ENCODE measurements at regions not wholly inside any gene's neighbourhood (a gene's known extent, or its start where the extent isn't known, plus 50 kb on each side); places are given as distances from the start of the nearest gene placed in this dataset.

DNA sequence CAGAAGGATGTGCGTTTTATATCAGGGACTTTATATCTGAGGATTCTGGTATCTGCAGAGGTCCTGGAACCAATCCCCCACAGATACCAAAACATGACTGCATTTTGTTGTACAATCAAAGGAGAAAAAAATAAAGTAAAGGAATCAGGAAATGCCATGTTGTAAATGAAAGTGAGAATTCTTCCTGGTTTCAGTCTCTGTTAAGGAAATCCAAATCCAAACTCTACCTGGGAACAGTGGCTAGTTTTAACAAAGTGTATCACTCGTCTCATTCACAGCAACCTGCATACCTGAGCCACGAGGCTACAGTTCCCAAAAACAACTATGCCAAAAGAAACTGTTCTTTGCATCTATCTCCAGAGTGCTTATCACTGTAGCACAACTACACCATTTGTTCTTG, 77.3 kb upstream of the ATF3 start:
- no peaks in the 10 kb centered on the region for H3K27me3 ChIP-seq (ENCODE audit: control insufficient read depth, insufficient read depth, low read length)
- no peaks in the 10 kb centered on the region for H3K4me1 ChIP-seq (ENCODE audit: control insufficient read depth, insufficient read depth, low read length)
- no peak overlapping the region for H3K9ac ChIP-seq (ENCODE audit: low read length)
- no peak overlapping the region for H3K27ac ChIP-seq (ENCODE audit: low read depth, low read length)
- no peak overlapping the region for H3K4me3 ChIP-seq (ENCODE audit: low read length)
- no peaks in the 10 kb centered on the region for H3K36me3 ChIP-seq (ENCODE audit: control insufficient read depth, insufficient read depth, low read length)

DNA sequence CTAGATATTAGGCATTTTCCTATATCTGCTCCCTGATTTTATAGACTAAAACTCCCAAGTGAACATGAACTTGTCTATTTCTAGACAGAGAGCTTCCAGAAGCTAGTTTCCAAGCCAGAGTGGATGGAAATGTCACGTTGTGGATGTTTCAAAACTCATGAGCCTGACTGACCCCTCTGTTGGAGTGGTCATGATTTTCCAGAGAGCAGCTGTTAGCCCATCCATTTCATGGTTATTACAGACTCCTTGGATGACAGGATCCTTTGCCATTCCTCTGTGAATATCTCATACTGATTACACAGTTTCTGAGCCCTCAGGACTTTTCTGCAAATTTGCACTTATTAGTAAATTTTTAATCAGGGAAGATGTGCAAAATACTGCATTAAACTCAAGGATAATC, 76.8 kb upstream of the ATF3 start:
- Histone ChIP-seq H3K4me3 (ENCODE audit: low read length) (no peak overlapping the region), H3K4me1 (ENCODE audit: control insufficient read depth, insufficient read depth, low read length) (no peaks in the 10 kb centered on the region), H3K27me3 (ENCODE audit: control insufficient read depth, insufficient read depth, low read length) (no peaks in the 10 kb centered on the region), H3K36me3 (ENCODE audit: control insufficient read depth, insufficient read depth, low read length) (no peaks in the 10 kb centered on the region), H3K9ac (ENCODE audit: low read length) (no peak overlapping the region), H3K27ac (ENCODE audit: low read depth, low read length) (no peak overlapping the region)

DNA sequence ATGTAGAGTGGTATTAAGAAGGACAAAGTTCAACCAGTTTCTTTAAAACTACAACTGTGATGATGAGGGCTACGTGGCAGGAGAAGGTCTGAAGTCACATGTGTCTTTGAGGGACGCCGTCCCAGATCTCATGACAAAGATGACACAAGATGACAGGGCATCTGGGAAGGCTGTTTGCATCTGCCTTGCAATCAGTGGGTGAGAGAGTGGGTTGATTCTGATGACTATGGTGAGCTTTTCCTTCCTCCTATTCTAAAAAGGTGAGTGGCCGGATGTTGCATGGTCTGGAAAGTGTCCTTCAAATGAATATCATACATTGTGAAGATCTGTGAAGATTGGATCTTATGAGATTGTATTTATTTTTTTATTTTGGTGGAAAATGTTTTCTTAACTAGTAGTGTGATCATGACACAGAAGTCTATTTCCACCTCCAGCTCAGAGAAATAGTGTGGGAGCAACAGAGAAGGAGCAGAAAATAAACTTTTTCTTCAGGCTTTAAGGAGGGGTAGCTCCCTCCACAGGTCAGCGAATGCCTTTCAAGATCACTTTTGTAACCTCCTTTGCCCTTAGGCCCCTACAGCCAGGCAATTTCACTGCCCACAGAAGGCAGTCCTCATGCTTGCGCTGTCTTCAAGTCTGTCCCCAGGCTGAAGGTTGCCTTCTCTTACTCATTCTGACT, 76.0 kb upstream of the ATF3 start:
- H3K27me3 ChIP-seq (ENCODE audit: control insufficient read depth, insufficient read depth, low read length): no peaks in the 10 kb centered on the region
- no peak overlapping the region for H3K4me3 ChIP-seq (ENCODE audit: low read length)
- H3K27ac ChIP-seq (ENCODE audit: low read depth, low read length): no peak overlapping the region
- no peak overlapping the region for H3K9ac ChIP-seq (ENCODE audit: low read length)
- no peaks in the 10 kb centered on the region for H3K36me3 ChIP-seq (ENCODE audit: control insufficient read depth, insufficient read depth, low read length)
- H3K4me1 ChIP-seq (ENCODE audit: control insufficient read depth, insufficient read depth, low read length): no peaks in the 10 kb centered on the region

DNA sequence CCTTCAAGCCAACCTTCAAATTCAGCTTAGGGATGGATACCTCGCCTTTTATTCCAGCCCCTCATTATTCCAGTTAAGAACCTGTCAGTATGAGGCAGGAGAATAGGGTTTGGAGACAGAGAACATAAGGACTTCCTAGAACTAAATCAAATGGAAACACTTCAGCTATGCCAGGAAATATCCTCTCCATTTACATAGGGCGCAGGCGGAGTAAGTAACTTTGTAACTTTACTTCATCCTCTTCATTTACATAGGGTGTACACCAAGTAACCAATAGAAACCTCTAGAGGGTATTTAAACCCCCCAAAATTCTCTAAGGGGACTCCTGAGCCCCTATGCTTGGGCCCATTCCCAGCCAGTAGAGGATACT, 75.4 kb upstream of the ATF3 start:
- Histone ChIP-seq H3K9ac (ENCODE audit: low read length) (no peak overlapping the region), H3K27ac (ENCODE audit: low read depth, low read length) (no peak overlapping the region), H3K27me3 (ENCODE audit: control insufficient read depth, insufficient read depth, low read length) (no peaks in the 10 kb centered on the region), H3K36me3 (ENCODE audit: control insufficient read depth, insufficient read depth, low read length) (no peaks in the 10 kb centered on the region), H3K4me3 (ENCODE audit: low read length) (no peak overlapping the region), H3K4me1 (ENCODE audit: control insufficient read depth, insufficient read depth, low read length) (no peaks in the 10 kb centered on the region)

DNA sequence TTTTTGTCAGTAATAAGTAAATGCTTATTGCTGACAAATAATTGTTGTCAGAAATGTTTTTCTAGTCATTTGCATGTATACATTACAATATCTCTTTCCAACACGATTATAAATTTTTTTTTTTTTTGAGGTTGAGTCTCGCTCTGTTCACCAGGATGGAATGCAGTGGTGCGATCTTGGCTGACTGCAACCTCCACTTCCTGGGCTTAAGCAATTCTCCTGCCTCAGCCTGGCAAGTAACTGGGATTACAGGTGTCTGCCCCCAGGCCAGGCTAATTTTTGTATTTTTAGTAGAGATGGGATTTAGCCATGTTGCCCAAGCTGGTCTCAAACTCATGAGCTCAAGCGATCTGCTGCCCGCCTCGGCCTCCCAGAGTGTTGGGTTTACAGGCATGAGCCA, 72.0 kb upstream of the ATF3 start:
- H3K9ac ChIP-seq (ENCODE audit: low read length): no peak overlapping the region
- H3K4me3 ChIP-seq (ENCODE audit: low read length): no peak overlapping the region
- H3K27me3 ChIP-seq (ENCODE audit: control insufficient read depth, insufficient read depth, low read length): no peaks in the 10 kb centered on the region
- no peaks in the 10 kb centered on the region for H3K36me3 ChIP-seq (ENCODE audit: control insufficient read depth, insufficient read depth, low read length)
- no peak overlapping the region for H3K27ac ChIP-seq (ENCODE audit: low read depth, low read length)
- no peaks in the 10 kb centered on the region for H3K4me1 ChIP-seq (ENCODE audit: control insufficient read depth, insufficient read depth, low read length)

DNA sequence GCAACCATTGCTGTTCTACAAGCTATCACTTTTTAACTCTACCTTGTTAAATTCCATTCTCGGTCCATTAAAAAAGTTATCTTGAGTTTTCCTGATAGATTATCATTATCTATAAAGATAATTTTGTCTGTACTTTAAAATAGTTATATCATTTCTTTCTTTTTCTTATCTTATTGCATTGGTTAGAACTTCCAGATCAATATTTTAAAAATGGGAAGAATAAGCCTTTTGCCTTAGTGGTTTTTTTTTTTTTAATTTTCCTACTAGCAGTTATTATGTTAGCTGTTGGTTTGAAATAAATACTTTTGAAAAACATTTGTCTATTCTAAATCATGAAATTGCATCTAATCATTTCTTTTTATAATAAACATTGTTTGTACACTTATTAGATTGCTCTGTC, 71.0 kb upstream of the ATF3 start:
- Histone ChIP-seq H3K27ac (ENCODE audit: low read depth, low read length) (no peak overlapping the region), H3K36me3 (ENCODE audit: control insufficient read depth, insufficient read depth, low read length) (no peaks in the 10 kb centered on the region), H3K4me1 (ENCODE audit: control insufficient read depth, insufficient read depth, low read length) (no peaks in the 10 kb centered on the region), H3K27me3 (ENCODE audit: control insufficient read depth, insufficient read depth, low read length) (no peaks in the 10 kb centered on the region), H3K9ac (ENCODE audit: low read length) (no peak overlapping the region), H3K4me3 (ENCODE audit: low read length) (no peak overlapping the region)

DNA sequence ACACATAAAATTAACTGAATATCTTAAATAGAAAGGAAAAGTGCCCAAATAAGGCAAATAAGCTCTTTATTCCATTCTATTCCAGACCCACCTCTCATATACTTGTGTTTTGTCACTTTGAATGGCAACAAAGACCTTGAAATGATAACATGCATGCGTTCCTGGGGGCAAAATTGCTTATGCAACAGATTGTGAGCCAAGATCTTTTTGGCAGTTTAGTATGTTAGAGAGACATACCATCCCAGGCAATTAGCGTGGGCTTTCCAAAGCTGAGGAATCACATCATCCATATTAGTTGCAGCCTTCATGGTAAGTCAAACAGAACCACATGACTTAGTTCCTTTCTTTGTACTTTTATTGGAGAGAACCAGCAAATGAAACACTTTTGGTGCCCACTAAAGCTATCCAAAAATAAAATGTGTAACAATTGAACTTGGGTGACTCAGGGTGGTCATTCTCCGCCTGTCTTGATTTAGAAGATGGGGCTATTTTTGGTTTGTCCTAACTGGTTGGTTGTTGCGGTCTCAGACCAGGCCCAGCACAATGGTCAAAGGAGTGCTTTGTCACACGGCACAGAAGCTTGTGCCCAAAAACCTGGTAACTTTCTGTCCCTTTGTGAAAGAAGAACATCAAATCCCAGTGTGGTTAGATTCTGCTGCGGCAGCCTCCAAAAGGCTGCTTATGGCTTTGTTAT, 68.7 kb upstream of the ATF3 start:
- H3K27ac ChIP-seq (ENCODE audit: low read depth, low read length): no peak overlapping the region
- H3K9ac ChIP-seq (ENCODE audit: low read length): no peak overlapping the region
- H3K27me3 ChIP-seq (ENCODE audit: control insufficient read depth, insufficient read depth, low read length): no peaks in the 10 kb centered on the region
- no peak overlapping the region for H3K4me3 ChIP-seq (ENCODE audit: low read length)
- no peaks in the 10 kb centered on the region for H3K36me3 ChIP-seq (ENCODE audit: control insufficient read depth, insufficient read depth, low read length)
- H3K4me1 ChIP-seq (ENCODE audit: control insufficient read depth, insufficient read depth, low read length): no peaks in the 10 kb centered on the region

DNA sequence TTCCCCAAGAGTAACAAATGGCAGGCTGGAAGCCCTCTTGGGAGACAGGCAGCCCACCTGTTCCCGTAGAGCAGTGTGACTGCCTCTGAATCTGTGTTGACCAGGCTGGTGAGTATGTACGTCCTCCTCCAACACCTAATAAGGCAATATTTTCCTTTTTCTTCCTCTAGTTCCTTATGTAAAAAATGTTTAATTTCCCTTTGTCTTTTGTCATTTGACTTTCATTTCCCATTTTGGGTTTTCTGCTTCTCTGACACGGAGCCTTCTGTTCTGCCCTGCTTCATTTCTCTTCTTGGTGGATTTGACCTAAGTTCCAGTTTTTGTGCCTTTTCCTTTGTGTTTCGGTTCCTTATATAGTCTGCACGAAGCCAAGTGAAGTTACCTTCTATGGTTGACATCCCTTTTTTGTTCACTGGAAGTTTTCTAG, 65.8 kb upstream of the ATF3 start:
- peaks cover 2% of the 10 kb centered on the region for H3K4me1 ChIP-seq (ENCODE audit: control insufficient read depth, insufficient read depth, low read length)
- no peaks in the 10 kb centered on the region for H3K36me3 ChIP-seq (ENCODE audit: control insufficient read depth, insufficient read depth, low read length)
- no peak overlapping the region for H3K4me3 ChIP-seq (ENCODE audit: low read length)
- no peaks in the 10 kb centered on the region for H3K27me3 ChIP-seq (ENCODE audit: control insufficient read depth, insufficient read depth, low read length)
- H3K27ac ChIP-seq (ENCODE audit: low read depth, low read length): no peak overlapping the region
- H3K9ac ChIP-seq (ENCODE audit: low read length): no peak overlapping the region

DNA sequence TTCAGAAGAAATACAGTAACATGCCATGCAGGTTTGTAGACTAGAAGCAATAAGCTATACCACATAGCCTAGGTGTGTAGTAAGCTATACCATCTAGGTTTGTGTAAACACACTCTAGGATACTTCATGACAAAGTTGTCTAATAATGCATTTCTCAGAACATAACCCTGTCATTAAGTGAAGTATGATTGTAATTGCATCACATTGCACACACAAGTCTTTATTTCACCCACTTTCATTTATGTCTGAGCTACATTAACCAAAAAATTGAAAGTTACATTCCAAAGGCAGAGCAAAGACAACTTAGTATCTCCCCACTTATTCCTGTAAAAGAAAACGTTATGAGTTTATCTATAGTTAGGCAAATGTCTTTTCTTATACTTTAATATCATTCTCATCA, 64.5 kb upstream of the ATF3 start:
- Histone ChIP-seq H3K27me3 (ENCODE audit: control insufficient read depth, insufficient read depth, low read length) (no peaks in the 10 kb centered on the region), H3K36me3 (ENCODE audit: control insufficient read depth, insufficient read depth, low read length) (no peaks in the 10 kb centered on the region), H3K4me3 (ENCODE audit: low read length) (no peak overlapping the region), H3K27ac (ENCODE audit: low read depth, low read length) (no peak overlapping the region), H3K9ac (ENCODE audit: low read length) (no peak overlapping the region), H3K4me1 (ENCODE audit: control insufficient read depth, insufficient read depth, low read length) (peaks cover 2% of the 10 kb centered on the region)

DNA sequence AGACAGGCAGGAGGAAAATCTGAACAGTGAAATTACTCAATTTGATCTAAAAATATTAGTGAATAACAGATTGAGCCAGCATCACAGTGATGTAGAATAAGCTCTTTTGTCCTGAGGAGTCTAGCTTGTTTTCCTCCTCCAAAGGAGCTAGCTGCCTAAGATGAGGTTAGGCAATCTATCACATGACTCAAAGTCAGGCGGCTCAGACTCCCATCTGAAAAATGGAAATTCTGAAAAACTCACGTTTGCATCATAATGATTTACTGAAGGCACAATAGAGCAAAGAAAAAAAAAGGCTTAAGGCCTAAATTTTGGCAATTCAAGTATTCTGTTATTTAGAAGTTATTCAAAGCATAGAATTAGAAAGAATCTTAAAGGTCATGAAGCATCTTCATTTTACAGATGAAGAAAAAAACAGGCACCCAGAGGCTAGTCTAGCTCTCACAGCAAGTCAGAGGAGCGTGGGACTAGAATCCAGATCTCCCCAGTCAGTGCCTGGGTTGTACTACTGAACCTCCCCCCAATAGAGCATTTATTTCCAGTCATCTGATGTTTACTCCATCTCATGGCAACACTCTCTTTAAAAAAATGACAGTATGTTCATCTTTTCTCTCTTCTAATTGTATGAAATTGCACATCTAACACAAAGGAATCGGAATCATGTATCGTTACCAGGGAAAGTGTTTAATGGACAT, 62.5 kb upstream of the ATF3 start:
- Histone ChIP-seq H3K9ac (ENCODE audit: low read length) (no peak overlapping the region), H3K36me3 (ENCODE audit: control insufficient read depth, insufficient read depth, low read length) (no peaks in the 10 kb centered on the region), H3K4me1 (ENCODE audit: control insufficient read depth, insufficient read depth, low read length) (peaks cover 2% of the 10 kb centered on the region), H3K27ac (ENCODE audit: low read depth, low read length) (no peak overlapping the region), H3K4me3 (ENCODE audit: low read length) (no peak overlapping the region), H3K27me3 (ENCODE audit: control insufficient read depth, insufficient read depth, low read length) (no peaks in the 10 kb centered on the region)

DNA sequence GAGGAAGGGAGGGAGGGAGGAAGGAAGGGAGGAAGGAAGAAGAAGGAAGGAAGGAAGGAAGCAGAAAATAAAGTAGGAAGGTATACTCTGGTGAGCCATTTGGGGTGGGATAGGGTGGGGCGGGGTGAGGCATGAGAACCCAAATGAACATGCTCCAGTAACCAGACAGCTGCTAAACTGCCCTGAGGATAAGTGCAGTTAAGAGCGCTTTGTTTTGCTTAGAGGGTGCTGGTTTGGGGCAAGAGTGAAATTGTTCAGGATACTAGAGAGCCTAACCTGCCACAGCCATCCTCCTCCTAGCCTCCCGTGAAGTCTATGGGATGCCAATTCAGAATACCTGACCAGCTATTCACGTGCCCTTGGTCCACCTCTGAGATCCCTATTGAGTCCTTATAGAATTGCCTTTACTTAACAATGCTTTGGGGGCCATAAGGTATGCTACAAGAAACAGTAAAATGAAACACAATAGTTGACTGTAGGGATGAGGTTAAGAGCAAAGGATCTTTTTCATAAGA, 59.0 kb upstream of the ATF3 start:
- H3K4me1 ChIP-seq (ENCODE audit: control insufficient read depth, insufficient read depth, low read length): peaks cover 2% of the 10 kb centered on the region
- no peaks in the 10 kb centered on the region for H3K27me3 ChIP-seq (ENCODE audit: control insufficient read depth, insufficient read depth, low read length)
- no peak overlapping the region for H3K9ac ChIP-seq (ENCODE audit: low read length)
- no peaks in the 10 kb centered on the region for H3K36me3 ChIP-seq (ENCODE audit: control insufficient read depth, insufficient read depth, low read length)
- no peak overlapping the region for H3K27ac ChIP-seq (ENCODE audit: low read depth, low read length)
- H3K4me3 ChIP-seq (ENCODE audit: low read length): no peak overlapping the region

DNA sequence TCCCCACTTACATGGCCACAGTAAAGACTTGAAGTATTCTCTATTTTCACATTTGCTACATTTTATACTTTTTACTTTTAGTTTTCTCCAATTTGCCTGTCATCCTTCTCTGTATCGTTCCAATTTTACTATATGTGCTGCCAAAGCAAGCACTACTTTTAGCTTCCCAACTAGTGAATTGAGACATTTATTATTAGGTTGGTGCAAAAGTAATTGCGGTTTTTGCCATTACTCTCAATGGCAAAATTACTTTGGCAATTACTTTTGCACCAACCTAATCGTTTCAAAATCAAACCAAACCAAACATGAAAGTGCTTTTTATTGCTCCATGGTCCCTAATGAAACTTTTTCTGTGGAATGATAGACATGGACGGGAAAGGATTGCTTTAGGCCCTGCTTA, 56.6 kb upstream of the ATF3 start:
- Histone ChIP-seq H3K27me3 (ENCODE audit: control insufficient read depth, insufficient read depth, low read length) (no peaks in the 10 kb centered on the region), H3K27ac (ENCODE audit: low read depth, low read length) (no peak overlapping the region), H3K36me3 (ENCODE audit: control insufficient read depth, insufficient read depth, low read length) (no peaks in the 10 kb centered on the region), H3K4me3 (ENCODE audit: low read length) (no peak overlapping the region), H3K9ac (ENCODE audit: low read length) (no peak overlapping the region), H3K4me1 (ENCODE audit: control insufficient read depth, insufficient read depth, low read length) (no peaks in the 10 kb centered on the region)

Measured in rectal smooth muscle tissue (tissue), 1 donor.